HG02943 (cell line): ENCODE measurements at regions not wholly inside any gene's neighbourhood (a gene's known extent, or its start where the extent isn't known, plus 50 kb on each side); places are given as distances from the start of the nearest gene placed in this dataset.
A peak's percentile ranks its signal among the peaks of the same experiment; 100 is the strongest.

Source experiments
- ATAC-seq: cut with Tn5 transposase; IDR thresholded peaks from one replicate; pipeline ENCODE4 v1.9.1; 2021; ENCODE audit warnings: mild to moderate bottlenecking, low read depth, moderate library complexity; ENCODE audit not compliant: unreplicated experiment

DNA sequence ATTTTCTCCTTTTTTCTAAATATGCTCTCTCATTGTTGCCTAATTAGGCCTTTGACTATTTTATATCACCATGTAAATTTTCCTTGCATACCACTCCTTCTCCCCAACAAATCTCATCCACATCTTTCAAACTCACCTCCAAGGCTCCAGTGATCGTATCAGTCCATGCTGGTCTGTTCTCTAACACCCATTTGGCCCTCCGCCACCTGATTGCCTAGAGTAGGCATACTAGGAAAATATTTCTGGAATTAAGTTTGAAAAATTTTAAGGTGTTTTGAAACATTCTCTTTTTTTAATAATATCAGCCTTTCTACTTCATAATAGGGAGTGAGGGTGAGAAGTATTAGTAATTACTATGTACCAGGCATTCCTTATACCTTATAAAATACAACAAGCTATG, 473.9 kb downstream of the FGF9 start:
- ATAC-seq, result no peak

DNA sequence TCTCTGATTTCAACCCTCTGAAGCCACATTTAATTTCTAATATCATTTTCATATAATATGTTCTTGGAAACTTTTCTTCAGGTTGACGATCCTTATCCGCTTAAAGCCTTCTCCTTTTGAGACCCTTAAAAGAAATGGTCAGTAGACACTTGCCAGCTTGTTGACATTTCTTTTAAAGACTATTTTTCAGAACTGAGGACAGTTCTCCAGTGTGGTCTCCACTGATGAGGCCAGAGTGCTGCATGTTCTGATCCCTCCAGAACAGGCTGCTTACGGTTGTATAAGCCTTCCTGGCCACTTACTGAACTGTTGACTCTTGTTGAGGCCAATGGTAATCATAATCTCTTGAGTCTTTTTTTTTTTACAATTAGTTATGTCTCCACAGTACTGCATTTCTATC, 477.3 kb downstream of the FGF9 start:
- ATAC-seq, result no peak

DNA sequence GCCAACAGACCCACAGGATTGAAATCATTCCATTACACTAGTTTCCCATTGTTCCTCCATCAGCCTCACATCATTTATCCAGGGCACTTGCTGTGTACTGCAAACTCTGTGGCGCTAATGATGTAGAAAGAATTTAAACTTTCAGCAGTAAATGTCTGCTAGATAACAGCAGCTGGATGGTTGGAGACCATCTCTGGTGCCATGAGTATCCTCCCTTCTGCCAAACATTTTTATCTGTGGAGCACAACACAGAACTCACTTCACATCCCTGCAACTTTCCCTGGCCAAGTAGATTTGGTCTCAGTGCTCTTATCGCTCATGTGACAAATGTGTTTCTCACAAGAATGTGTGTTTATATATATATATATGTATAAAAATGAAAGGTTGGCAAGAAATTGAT, 481.9 kb downstream of the FGF9 start:
- ATAC-seq, result no peak

DNA sequence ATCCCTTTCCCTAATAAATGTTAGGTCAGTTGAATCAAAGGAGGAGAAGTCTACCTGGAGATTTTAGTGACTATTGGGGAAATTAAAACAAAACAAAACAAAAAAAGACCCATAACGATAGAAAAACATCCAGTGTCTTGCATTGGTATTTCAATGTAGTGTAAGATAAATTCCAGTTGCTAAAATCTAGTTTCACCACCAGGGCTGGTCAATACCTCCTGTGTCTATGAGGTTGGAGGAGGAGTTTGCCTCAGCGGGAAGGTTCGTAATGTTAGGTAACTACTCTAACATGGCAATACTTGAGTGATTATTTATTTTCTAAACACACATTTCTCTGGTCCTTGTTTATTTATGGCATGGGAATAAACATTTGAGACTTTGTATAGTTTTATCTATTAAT, 483.2 kb downstream of the FGF9 start:
- ATAC-seq, result no peak

DNA sequence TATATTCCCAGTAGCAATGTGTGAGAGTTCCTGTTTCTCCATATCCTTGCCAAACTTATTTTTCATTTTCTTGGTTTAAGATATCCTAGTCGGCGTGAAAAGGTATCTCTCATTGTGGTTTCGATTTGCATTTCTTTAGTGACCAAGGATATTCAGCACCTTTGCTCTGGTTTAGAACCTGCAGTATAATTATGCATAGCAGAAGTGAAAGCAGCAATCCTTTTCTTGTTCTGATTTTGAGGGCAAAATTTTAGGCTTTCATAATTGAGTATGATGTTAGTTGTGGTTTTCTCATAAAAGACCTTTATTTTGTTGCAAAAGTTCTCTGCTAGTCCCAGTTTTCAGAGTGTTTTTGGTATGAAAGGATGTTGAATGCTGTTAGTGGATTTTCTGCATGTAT, 491.0 kb downstream of the FGF9 start:
- peak; percentile 85 for ATAC-seq

DNA sequence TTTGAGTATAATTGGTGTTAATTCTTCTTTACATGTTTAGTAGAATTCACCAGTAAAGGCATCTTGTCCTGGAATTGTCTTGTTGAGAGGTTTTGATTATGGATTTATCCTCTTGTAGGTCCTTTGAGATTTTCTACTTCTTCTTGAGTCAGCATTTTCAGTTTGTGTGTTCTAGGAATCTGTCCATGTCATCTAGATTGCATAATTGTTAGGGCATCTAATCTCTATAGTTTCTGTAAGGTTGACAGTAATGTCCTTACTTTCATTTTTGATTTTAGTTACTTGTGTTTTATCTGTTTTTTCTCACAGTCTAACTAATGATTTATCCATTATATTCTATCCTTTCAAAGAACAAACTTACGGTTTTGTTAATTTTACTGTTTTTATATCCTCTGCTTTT, 492.0 kb downstream of the FGF9 start:
- no peak for ATAC-seq

DNA sequence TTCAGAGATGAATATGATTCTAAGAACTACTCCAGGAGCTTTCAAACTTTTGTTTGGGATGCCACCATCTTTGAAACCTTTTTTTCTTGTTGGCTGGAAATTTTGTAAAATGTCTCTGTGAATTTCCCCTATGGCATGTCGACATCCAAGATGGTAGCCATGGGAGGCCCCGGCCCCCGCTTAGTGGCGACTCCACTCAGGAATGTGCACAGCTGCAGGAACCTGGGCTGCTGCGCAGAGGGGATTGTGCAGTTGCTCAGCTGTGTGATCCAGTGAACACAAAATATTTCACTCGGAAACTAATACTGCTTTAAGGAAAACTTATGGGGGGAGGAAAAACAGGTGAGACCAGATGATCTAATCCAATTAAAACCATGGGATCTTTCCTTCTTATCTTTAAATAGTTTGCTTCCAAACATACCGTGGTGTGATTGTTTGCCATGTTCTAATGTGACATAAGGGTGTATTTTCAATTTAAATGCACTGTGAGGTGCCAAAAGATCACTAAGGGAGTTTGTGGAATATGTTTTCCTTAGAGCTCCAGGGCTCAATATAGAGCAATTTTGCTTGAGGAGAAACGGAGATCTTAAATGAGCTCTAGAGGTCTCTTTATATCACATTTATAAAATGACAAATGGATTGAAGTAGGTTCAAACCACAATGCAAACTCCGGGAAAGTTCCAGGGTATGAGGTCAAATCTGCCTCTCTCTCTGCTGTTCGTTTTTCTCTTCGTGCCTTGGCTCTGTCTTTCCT, 497.7 kb downstream of the FGF9 start:
- no peak for ATAC-seq

DNA sequence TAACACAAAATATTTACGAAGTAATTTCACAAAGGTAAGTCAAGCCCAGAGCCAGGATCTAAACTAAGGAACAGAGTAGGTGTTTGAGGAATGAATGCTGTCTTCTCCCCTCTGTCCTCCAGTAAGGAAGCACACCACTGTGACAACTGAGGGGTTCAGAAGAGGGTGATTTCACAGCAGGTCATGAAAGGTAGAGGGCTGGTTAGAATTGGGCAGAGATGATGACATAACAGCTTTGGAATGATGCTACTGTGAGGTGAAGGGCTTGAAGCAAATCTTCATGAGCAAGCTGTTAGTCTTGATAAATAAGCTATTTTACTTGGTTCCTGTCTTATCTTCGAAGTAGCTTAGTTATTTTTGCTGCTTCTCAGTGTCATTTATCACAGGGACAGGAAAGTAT, 498.6 kb downstream of the FGF9 start:
- no peak for ATAC-seq

DNA sequence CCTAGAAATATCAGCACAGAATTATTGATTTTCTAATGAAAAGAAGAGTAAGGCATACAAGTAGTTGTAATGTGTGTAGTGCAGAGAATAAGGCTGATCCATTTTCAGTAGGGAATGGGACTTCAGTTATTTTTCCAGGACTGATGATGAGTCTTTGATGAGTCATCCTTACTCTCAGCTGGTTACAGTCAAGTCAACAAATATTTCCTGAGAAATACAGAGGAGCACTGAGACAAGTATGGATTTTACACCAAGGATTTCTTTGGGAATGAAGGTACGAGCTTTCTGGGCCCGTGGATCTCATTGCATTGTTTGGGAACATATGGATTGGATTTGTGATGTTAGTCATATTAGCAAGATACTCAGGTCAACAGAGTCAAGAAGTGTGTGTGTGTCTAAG, 502.7 kb downstream of the FGF9 start:
- no peak for ATAC-seq

DNA sequence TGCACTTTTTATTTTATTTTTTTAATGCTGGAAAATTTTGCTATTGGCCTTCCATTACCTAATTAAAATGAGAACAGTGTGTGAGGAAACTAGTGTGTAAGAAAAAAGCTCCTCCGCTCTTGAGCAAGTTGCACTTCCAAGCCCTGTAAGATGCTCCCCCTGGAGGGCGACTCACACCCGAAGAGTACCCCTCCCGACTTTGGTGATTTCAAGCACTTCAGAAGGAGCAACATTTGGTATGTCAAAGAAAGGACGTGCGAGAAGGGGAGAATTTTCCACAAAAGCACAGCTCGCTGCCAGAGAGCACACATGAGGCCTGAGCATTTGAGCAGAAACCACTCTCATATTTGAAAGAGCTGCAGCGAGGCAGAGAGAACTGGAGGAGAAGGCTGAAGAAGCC, 504.4 kb downstream of the FGF9 start:
- ATAC-seq, result no peak

DNA sequence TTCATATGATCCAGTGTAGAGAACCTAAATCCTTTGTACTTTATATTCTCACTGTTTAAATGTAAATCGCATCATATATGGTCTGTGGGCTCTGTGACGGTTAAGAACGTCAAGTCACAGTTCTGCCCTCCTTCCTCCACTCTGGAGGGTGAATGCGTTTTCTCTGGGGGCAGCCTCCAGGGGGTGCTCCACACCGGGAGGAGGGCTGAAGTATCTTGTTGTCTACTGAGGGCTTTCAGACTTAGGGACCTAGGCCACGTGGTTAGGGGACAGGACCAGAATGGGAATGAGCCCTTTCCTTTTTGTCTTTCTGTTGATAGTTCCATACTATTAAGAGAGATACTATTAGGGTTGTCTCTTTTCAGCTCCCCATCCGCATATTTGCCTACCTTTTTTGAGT, 504.9 kb downstream of the FGF9 start:
- ATAC-seq, result no peak

DNA sequence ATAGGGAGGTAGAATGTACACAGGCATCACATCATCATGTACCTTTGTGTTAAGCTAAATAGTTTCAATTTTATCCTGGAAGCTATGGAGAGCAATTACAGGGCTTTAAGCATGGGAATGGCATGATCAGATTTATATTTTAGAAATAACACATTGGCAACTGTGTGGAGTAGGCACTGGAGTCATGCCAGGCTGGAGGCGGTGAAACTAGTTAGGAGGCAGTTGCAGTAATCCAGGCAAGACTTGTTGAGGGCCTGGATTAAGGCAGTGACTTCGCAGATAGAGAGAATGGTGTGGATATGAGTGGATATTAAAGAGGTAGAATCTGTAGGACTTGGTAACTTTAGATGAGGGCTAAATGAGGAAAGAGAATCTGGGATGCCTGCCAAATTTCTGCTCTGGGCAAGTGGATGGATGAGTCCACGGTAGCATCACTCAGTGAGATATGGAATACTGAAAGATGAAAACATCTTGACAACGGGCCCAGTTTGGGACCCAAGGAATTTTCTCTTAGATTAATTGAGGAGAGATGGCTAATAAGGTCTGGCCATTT, 506.2 kb downstream of the FGF9 start:
- no peak for ATAC-seq

DNA sequence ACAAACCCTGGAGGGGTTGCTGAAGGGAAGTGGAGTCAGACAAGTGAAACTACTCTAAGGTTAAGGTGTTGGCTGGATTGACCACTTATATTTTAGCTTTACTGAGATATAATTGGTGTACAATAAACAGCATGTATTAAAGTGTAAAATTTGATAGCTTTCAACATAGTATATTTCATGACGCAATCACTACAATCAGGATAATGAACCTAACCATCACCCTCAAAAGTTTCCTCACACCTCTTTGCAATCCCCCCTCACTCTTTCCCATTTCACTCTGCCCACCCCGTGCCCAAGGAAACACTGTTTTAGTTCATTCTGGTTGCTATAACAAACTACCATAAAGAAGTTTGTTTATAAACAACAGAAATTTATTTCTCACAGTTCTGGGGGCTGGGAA, 508.0 kb downstream of the FGF9 start:
- ATAC-seq, result no peak

DNA sequence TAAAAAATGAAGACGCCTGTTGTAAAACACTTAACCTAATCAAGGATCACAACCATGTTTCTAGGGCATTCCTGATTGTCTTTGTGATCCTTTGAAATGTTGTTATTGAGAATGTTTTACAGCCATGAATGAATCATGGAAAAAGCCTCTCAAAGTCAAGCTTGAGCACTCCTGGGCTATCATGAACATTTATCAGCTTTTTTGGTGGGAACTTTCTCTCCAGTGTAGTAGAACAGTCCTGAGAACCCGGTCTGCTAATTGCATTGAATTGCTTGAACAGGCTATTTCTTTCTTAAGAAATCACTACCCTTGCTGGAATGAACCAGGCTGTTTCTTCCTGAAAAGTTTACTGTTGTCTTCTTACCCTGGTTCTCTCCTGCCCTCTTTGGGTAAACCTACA, 516.5 kb downstream of the FGF9 start:
- ATAC-seq, result no peak

DNA sequence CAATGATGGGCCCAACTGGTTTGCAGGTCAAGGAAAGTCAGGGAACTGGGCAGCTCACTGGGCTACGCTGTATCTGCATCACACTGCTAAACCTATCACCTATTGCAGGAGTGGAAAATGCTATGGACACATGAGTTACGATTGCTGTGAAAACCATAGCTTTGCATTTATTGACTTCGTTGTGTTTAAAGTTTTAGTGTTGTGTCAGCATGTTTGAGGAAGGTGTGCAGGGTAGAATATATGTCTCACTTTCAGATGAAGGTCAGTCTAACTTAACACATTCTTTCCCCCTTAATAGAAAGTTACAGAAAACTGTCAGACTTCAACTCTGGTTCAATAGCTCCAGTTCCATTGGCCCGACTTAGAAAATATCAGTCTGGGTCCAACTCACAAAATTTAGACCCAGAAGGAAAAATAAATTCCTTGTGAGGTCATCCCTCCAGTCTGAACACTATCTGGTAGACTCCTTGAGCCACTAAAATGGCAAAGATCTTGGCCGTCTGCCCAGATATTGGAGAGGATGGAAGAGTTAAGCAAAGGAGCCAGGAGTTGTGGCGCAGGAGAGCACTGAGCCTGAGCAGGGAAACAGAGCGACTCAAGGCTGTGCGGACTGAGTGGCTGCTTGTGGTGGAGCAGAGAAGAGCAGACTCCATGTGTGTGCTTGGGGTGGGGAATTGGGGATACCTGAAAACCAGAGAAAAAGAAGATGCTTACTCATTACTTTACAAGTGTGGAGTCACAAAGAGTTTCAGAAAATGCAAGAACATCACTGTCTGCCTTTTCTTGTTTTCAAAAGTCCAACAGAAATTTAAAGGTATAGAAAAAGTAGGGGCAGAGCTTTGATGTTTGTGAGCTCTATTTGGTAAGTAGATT, 518.5 kb downstream of the FGF9 start:
- ATAC-seq, result no peak

DNA sequence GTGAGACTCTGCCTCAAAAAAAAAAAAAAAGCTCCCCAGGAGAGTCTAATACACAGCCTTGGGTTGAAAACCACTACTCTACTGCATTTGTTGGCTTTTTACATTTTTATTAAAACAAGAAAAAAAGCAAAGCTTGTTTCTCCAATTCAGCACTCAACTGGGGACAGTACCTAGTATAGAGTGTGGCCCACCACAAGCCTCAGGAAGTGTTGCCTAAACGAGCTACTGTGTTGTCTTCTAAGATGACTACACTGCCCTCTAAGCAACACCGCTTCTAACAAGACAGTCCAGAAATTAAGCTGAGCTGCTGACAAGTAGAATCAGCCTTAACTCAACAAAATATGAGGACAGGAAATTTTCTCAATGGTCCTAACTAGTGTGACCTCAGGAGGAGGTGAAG, 522.2 kb downstream of the FGF9 start:
- no peak for ATAC-seq

DNA sequence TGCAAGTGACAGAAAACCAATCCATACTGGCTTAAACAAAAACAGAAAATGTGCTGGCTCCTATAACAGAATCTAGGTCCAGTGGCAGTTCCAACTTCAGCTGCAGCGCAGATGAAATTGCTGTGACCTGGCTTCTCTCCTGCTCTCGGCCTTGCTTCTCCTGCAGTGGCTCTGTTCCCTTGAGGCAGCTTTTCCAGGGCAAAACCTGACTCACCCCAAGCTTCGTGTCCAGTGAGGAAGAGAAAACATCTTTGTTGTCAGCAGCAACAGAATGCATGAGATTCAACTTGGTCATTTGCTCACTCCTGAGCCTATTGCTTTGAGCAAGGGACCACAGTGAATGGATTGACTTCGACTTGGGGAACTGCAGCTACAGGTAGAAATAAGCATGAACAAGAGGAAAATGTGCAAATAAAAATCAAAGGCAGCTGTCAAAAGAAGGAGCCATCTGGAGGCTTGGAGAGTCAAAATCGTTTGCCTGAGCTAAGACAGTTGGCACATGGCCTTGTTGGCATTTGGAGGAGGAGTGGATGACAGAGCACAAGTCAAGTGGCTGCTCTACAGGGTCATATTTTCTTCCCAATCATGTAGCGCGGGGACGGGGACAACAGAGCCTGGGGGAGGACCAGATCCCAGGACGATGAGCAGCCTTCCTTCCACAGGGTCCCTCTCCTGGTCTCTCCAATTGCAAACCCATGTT, 523.4 kb downstream of the FGF9 start:
- no peak for ATAC-seq

DNA sequence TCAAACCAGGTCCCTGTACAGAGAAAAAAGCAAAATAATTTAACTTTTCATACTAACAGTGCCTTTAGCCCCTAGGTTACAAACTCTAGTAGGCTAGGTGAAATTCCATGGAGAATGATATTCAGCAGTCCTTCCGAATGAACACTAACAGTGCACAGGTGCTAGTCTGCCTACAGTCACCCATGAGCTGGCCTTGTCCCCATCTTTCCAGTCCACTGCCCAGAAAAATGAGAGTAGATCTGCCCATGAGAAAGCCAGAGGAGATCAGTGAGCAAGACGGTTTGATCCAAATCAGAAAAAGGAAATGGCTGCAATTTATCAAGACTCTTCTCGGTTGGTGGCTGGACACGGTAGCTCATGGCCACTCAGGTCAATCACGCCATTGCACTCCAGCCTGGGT, 524.9 kb downstream of the FGF9 start:
- no peak for ATAC-seq

DNA sequence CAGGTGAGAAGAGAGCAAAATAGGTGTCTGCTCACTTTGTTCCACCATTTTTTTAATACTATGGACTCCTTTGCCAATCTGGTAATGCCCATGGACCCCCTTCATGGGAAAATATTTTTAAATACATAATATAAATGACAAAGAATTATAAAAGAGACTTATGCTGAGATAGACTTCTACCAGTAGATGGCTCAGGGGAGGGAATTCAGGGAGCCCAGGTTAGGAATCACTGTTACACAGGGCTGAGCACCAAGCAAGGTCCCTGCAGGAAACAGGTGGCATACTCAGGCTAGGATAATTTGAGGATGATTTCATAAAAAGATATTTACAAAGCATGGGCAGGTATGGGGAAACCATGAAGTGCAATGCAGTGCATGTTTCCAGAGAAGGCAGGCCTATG, 525.9 kb downstream of the FGF9 start:
- ATAC-seq, result no peak

DNA sequence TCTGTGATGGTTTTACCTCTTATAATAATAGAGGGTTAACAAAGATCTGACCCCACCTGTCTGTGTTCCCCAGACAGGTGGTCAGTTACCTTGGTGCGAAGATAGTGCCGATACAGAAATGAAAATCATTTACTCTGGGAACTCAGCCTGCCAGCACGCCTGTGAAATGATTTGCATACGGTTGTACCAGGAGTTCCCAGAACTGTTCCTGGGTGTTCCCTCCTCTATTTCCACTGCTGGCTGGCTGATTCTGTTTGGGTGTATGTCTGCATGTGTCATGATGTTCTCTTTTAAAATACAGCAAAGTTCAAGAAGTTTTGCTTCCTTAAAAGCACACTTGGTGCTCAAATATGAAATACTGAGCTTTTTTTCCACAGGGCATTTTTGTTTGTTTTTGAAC, 527.1 kb downstream of the FGF9 start:
- ATAC-seq, result no peak

DNA sequence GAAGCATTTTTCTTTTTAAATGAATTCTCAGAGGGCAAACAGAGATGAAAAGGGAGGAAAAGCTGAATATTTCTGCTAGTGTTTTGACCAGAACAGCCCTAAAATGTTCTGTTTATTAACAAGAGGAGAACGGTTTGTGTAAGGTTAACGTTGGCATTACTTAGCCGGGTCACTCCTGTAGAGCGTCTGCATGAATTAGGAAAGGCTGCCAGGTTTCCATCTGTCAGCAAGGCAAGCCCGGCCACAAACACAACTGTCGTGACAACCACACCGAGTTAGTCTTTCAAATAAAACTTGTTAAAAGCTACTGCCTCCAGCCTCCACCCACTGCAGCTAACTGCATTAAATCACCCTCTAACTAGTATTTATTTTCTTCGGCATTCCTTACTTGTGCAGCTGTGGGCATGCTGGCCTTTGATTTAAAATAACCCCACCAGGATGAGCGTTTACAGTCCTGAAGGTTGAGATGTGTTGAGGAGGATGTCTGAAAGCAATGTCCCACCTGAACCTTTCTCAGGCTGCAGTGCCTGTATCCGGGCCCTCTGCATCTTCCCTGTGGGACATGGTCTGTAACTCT, 527.9 kb downstream of the FGF9 start:
- ATAC-seq, result no peak
